ENCODE measurements at regions not wholly inside any gene's neighbourhood (a gene's known extent, or its start where the extent isn't known, plus 50 kb on each side); places are given as distances from the start of the nearest gene placed in this dataset.

- TF ChIP-seq, protein P1, sequence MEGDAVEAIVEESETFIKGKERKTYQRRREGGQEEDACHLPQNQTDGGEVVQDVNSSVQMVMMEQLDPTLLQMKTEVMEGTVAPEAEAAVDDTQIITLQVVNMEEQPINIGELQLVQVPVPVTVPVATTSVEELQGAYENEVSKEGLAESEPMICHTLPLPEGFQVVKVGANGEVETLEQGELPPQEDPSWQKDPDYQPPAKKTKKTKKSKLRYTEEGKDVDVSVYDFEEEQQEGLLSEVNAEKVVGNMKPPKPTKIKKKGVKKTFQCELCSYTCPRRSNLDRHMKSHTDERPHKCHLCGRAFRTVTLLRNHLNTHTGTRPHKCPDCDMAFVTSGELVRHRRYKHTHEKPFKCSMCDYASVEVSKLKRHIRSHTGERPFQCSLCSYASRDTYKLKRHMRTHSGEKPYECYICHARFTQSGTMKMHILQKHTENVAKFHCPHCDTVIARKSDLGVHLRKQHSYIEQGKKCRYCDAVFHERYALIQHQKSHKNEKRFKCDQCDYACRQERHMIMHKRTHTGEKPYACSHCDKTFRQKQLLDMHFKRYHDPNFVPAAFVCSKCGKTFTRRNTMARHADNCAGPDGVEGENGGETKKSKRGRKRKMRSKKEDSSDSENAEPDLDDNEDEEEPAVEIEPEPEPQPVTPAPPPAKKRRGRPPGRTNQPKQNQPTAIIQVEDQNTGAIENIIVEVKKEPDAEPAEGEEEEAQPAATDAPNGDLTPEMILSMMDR (IDR thresholded peaks at IDR 0.05) = no peak
- TF ChIP-seq POLR2AphosphoS5 (IDR thresholded peaks at IDR 0.05) = no peak
Observed at GRCh38 chr1:222266223-222267196, 281.4 kb downstream of the HHIPL2 start.

Data from sigmoid colon (tissue), 4 donors.